ENCODE measurements at regions not wholly inside any gene's neighbourhood (a gene's known extent, or its start where the extent isn't known, plus 50 kb on each side); places are given as distances from the start of the nearest gene placed in this dataset.
"Not testable (repeated sequence)": the region's sequence is repeated elsewhere in the genome, so short reads cannot be mapped to it uniquely, and the experiment has no call there.

- not testable (repeated sequence) for DNase-seq (ENCODE audit: low read depth)
These were observed 64.0 kb upstream of the PLEKHM1 start for GRCh38 chr17:45554479-45554878.

DNA sequence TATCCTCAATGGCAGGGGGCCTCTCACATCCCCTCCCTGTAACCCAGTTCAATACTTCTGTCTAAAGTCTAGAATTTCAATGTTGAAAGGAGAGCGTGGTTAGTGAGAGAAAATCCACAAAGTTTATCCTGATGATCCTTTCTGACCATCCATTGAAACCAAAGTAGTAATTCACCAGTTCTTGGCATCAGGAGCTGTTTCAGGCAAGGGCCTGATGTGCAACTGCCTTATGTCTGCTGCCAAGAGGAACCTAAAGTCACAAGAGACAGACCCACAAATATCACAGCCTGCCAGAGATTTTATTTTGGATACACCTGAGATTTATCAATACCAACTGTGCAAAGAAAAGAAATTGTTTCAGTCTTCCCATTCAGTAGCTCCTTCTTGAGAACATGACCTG is 68.3 kb upstream of the PLEKHM1 start:
- not testable (repeated sequence) for DNase-seq (ENCODE audit: low read depth)

DNA sequence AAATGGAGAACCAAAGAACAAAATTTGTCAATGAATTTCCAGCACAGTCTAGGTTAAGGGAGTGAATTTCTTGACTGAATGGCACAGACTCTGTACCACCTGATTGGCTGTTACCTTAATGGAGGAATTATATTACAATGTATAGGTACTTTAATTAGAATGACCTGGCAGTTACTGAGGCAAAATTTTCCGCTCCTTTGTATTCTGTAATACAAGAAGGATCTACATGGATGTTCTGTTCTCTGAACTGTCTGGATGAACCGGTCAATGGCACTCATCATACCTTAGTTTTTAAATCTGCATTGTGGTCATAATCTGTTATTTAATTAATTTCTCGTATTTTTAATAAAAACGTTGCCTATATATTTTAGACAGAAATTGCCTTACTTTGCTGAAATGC is 72.3 kb upstream of the PLEKHM1 start:
- DNase-seq (ENCODE audit: low read depth), result not testable (repeated sequence)

DNA sequence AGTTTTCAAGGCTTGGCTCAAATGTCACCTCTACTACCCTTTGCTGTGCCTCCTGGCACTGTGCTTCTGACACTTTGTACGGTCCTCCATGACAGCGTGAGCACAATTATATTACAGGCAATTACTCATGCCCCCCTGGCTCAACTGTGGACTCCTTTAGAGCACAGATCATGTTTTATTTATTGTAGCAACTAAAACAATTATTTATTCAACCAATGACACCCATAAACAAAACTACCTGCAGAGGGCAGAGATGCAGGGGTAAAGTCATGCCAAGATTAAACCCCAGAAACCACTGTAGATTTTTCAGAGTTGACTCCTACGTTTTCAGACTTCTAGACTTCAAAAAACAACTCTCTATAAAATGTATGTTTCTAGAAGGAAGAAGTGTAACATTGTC is 72.8 kb upstream of the PLEKHM1 start:
- DNase-seq (ENCODE audit: low read depth), result not testable (repeated sequence)

DNA sequence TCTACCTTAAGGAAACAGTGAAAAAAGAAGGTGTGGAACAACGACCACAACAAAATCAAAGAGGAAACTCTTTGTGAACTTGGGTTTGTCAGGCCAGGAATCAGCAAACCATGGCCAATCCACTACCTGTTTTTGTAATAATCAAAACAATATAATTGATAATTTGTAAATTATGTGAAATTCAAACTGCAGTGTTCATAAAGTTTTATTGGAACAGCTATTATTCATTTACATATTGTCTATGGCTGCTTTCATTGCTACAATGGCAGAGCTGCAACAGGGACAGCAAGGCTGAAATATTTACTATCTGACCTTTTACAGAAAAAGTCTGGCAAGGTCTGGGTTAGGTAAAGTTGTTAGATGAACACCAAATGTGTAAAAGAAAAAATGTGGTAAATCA is 77.8 kb upstream of the PLEKHM1 start:
- not testable (repeated sequence) for DNase-seq (ENCODE audit: low read depth)

DNA sequence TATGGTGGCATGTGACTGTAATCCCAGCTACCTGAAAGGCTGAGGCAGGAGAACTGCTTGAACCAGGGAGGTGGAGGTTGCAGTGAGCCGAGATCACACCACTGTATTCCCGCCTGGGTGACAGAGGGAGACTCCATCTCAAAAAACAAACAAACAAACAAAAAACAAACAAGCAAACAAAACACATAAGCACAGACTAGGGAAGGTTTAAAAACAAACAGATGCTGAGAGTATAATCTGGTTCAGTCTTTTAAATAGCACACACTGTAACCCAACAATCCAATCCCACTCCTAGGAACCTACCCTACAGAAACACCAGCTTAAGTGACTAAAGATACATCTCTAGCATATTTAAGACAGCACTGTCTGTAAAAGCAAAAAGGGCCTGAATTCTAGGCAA is 82.8 kb upstream of the PLEKHM1 start:
- not testable (repeated sequence) for DNase-seq (ENCODE audit: low read depth)

GRCh38 chr17:45573924-45574770 is 83.6 kb upstream of the PLEKHM1 start:
- DNase-seq (ENCODE audit: low read depth), result peak; percentile 34

DNA sequence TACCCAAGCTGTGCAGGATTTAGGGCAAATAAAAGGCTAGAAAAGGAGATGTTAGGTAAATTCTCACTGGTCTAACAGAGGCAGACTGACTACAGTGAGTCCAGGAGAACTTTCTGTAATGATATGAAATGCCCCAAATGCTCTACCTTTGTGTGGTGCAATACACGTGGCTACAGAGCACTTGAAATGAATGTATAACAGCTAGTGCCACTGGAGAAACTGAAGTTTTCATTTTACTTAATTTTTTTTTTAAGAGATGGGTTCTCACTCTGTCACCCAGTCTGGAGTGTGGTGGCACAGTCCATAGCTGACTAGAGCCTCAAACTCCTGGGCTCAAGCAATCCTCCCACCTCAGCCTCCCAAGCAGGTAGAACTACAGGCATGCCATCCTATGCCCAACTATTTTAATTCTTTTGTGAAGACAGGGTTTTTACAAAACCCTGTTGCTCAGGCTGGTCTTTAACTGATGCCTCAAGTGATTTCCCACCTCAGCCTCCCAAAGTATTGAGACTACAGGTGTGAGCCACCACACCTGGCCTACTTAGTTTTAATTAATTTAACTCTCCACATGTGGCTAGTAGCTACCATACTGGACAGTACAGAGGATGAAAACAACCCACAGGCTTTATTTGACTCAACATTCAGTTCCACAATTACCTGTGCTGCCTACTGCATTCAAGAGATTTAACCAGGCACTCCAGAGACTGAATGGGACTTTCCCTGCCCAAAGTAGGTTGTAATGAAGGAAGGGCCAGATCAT is 84.8 kb upstream of the PLEKHM1 start:
- no peak for DNase-seq (ENCODE audit: low read depth)

- not testable (repeated sequence) for DNase-seq (ENCODE audit: low read depth)
These were observed 86.2 kb upstream of the PLEKHM1 start for GRCh38 chr17:45576527-45577307.

DNA sequence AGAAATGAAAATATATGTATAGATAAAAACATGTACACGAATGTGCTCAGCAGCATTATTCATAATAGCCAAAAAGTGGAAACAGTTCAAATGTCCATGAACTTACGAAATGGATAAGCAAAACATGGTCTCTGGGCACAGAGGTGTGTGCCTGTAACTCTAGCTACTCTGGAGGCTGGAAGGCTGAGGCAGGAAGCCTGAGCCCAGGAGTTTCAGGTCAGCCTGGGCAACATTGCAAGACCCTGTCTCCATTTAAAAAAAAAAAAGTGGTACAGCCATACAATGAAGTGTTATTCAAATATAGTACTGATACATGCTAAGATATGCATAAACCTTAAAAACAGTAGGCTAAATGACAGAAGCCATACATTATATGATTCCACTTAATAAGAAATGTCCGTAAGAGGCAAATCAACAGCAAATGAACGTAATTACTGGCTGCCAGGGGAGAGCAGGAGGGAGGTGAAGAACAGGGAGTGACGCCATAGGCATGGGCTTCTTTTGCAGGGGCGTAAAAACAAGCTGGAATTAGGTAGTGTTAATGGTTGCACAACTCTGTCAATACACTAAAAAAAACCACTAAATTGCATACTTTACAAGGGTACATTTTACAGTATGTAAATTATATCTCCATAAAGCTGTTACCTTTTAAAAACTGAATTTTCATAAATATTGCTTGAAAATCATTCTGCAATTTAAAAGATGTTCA is 87.2 kb upstream of the PLEKHM1 start:
- DNase-seq (ENCODE audit: low read depth), result no peak

DNA sequence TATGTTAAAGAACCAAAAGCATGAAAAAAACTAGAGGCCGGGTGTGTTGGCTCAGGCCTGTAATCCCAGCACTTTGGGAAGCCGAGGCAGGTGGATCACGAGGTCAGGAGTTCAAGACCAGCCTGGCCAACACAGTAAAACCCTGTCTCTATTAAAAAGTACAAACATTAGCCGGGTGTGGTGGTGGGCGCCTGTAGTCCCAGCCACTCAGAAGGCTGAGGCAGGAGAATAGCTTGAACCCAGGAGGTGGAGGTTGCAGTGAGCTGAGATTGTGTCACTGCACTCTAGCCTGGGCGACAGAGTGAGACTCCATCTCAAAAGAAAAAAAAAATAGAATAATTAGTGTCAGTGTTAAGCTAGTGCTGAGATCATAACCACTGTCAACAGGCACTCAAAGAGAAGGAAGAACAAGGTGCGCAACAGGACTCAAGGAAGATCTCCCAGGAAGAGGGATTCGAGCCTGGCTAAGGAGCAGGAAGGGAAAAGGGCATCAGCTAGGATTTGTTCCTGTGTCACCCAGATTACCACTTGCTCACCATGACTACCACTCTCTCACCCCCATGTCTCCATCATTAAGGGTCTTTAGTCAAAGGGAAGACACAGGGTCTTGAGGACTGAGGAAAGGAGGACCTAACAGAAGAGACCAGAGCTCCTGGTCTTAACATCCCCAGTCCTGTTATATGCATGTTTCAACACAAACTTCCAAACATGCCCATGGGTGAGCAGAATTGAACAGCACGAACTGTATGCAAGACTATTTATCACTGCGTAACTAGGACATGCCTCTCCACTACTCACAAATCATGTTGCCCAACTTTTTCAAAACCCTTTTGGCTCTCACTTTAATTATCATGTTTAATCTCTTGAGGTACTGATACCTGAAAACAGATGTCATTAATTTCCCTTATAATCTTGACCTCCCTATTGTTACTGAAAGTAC is 88.3 kb upstream of the PLEKHM1 start:
- DNase-seq (ENCODE audit: low read depth), result no peak

- DNase-seq (ENCODE audit: low read depth), result no peak
These were observed 89.3 kb upstream of the PLEKHM1 start for GRCh38 chr17:45579529-45580495.

- no peak for DNase-seq (ENCODE audit: low read depth)
These were observed 90.4 kb upstream of the PLEKHM1 start for GRCh38 chr17:45580924-45581323.

GRCh38 chr17:45581860-45582259 is 91.3 kb upstream of the PLEKHM1 start:
- DNase-seq (ENCODE audit: low read depth), result no peak

GRCh38 chr17:45584092-45585036 is 93.8 kb upstream of the PLEKHM1 start:
- peak; percentile 40 for DNase-seq (ENCODE audit: low read depth)

DNA sequence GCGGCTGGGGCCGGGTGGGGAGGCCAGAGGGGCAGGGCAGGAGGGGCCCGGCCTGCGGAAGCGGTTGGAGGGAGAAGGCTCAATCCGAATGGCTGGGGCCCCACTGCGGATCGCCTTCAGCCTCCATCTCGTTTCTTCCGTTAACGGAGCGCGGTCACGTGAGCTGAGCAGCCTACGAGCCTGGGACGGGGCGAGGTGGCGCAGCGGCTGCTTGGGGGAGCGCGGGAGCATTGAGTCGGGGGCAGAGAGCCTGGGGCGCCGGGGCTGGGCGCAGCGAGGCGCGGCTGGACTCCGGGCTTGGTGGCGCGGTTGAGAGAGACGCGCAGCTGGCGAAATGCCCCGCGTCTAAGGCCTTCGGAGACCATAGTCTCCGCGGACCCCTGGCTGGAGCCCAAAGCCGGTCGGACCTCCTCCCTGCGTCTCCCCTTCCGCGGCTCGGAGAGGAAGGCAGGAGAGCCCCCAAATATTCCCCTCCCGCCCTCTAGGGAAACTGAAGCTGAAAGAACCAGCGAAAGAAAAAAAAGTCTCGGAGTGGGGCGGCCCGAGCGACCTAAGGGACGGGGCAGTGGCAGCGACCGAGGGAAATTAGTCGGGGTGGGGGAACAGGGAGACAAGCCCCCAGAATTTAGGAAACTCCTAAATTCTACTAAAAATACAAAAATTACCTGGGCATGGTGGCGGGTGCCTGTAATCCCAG is 94.7 kb upstream of the PLEKHM1 start:
- peak; percentile 70 for DNase-seq (ENCODE audit: low read depth)

DNA sequence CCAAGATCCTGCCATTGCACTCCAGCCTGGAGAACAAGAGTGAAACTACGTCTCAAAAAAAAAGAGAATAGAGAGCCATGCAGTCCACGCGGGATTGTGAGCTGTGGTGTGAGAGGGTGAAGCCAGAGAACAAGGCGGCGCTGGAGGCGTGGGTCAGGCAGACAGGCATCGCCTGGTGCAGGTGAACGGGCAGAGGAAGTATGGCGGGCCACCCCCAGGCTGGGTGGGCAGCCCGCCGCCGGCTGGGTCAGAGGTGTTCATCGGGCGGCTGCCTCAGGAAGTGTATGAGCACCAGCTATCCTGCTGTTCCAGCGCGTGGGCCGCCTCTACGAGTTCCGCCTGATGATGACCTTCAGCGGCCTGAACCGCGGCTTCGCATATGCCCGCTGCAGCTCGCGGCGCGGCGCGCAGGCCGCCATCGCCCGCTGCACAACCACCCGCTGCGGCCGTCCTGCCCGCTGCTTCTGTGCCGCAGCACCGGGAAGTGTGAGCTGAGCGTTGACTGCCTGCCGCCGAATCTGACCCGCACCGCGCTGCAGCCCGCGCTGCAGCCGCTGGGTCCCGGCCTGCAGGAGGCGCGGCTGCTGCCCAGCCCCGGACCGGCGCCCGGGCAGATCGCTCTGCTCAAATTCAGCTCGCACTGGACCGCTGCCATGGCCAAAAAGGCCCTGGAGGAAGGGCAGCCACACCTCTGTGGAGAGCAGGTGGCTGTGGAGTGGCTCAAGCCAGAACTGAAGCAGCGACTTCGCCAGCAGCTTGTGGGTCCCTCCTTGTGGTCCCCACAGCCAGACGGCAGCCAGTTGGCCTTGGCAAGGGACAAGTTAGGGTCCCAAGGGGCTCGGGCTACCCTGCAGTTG is 95.5 kb upstream of the PLEKHM1 start:
- DNase-seq (ENCODE audit: low read depth), result not testable (repeated sequence)

All from stromal cell of bone marrow (primary cell).